Neural crest cell (in vitro differentiated cells): ENCODE measurements at regions not wholly inside any gene's neighbourhood (a gene's known extent, or its start where the extent isn't known, plus 50 kb on each side); places are given as distances from the start of the nearest gene placed in this dataset.

ENCODE experiments used
- DNase-seq: peaks from one replicate; pipeline ENCODE4 v3.0.0; 2021; ENCODE audit warnings: low read depth, mixed read lengths, low spot score
- H3K27ac Mint-ChIP-seq: one replicate; pipeline ENCODE4 v1.8.0; 2021; ENCODE audit warnings: mild to moderate bottlenecking, mixed read lengths; ENCODE audit not compliant: unreplicated experiment
- H3K27me3 Mint-ChIP-seq: 2 replicates; pipeline ENCODE4 v1.8.0; 2021; ENCODE audit warnings: low read depth, mild to moderate bottlenecking, mixed read lengths
- H3K36me3 Mint-ChIP-seq: 2 replicates; pipeline ENCODE4 v1.8.0; 2021; ENCODE audit warnings: low read depth, mild to moderate bottlenecking, mixed read lengths
- H3K4me1 Mint-ChIP-seq: 2 replicates; pipeline ENCODE4 v1.8.0; 2021; ENCODE audit warnings: mixed read lengths
- H3K4me3 Mint-ChIP-seq: one replicate; pipeline ENCODE4 v1.8.0; 2021; ENCODE audit warnings: mild to moderate bottlenecking, mixed read lengths
- H3K9me3 Mint-ChIP-seq: 2 replicates; pipeline ENCODE4 v1.8.0; 2021; ENCODE audit warnings: mixed read lengths
- TF ChIP-seq, protein P1 (sequence below): fragments of 200-600 bp; sonication (generic); conservative IDR thresholded peaks from 2 replicates; pipeline ENCODE4 v1.5.0; 2021; ENCODE audit warnings: antibody characterized with exemption, mild to moderate bottlenecking

DNA sequence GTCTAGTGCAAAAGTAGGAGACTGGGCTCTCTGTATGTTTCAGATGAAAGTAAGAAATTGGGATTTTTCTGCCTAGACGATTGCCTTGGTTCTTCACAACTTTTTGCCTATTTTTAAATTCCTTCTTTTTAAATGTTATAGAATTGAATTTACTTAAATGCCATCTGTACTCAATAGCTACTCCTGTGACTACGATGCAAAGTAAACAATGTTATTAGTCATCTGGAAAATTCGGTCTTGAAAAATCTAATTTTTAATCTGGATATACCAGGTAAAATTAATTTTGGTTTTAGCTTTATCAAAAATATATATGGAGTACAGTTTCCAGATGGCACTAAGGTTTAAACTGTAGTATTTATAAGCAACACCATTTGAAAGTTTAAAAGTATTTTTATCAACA is 472.2 kb downstream of the UTRN start:
- no peaks in the 10 kb centered on the region for H3K27me3 Mint-ChIP-seq
- H3K4me1 Mint-ChIP-seq, result no peaks in the 10 kb centered on the region
- H3K4me3 Mint-ChIP-seq, result no peak overlapping the region
- TF ChIP-seq, protein P1, sequence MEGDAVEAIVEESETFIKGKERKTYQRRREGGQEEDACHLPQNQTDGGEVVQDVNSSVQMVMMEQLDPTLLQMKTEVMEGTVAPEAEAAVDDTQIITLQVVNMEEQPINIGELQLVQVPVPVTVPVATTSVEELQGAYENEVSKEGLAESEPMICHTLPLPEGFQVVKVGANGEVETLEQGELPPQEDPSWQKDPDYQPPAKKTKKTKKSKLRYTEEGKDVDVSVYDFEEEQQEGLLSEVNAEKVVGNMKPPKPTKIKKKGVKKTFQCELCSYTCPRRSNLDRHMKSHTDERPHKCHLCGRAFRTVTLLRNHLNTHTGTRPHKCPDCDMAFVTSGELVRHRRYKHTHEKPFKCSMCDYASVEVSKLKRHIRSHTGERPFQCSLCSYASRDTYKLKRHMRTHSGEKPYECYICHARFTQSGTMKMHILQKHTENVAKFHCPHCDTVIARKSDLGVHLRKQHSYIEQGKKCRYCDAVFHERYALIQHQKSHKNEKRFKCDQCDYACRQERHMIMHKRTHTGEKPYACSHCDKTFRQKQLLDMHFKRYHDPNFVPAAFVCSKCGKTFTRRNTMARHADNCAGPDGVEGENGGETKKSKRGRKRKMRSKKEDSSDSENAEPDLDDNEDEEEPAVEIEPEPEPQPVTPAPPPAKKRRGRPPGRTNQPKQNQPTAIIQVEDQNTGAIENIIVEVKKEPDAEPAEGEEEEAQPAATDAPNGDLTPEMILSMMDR, result no peak
- peaks cover 3% of the 10 kb centered on the region for H3K36me3 Mint-ChIP-seq
- DNase-seq, result no peak
- H3K9me3 Mint-ChIP-seq, result no peaks in the 10 kb centered on the region
- no peak overlapping the region for H3K27ac Mint-ChIP-seq

DNA sequence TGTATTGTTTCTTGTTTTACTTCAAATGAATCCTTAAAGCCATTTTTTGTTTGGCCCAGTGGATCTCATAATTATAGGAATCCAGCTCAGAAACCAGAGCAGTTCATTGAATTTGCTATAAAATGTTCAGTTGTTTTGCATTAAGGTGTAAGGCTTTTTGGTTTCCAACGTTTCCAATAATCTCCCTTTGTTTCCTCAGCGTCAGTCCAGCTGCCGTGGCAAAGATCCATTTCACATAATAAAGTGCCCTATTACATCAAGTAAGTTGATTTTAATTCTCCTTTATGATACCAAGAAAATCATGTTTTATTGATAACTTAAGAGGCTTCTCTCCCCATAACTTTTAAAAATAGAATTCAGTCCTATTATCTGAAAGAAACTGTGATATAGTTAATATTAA is 472.6 kb downstream of the UTRN start:
- Mint-ChIP-seq H3K4me1 (no peaks in the 10 kb centered on the region), H3K27me3 (no peaks in the 10 kb centered on the region), H3K36me3 (peaks cover 3% of the 10 kb centered on the region), H3K27ac (no peak overlapping the region), H3K4me3 (no peak overlapping the region), H3K9me3 (no peaks in the 10 kb centered on the region)
- TF ChIP-seq, protein P1, result no peak
- DNase-seq, result no peak

DNA sequence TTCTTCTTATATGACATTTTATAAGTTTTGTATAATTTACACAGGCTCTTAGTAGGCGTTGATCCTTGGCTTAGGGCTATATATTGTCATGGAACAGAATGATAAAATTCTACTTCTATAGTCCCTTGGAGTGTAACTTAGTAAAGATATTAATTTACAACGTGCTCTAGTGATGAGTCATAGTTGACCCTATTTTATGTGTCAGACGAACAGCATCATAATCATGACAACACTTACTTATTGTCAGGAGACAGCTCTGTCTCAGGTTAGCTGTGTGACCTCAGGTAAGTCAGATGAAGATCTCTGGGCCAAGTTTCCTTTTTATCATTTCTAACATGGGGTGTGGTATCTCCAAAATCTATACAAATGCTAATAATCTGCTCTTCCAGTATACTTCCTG is 473.5 kb downstream of the UTRN start:
- DNase-seq, result no peak
- TF ChIP-seq, protein P1, result no peak
- peaks cover 7% of the 10 kb centered on the region for H3K36me3 Mint-ChIP-seq
- H3K27me3 Mint-ChIP-seq, result no peaks in the 10 kb centered on the region
- no peaks in the 10 kb centered on the region for H3K9me3 Mint-ChIP-seq
- H3K4me3 Mint-ChIP-seq, result no peak overlapping the region
- H3K4me1 Mint-ChIP-seq, result no peaks in the 10 kb centered on the region
- no peak overlapping the region for H3K27ac Mint-ChIP-seq

DNA sequence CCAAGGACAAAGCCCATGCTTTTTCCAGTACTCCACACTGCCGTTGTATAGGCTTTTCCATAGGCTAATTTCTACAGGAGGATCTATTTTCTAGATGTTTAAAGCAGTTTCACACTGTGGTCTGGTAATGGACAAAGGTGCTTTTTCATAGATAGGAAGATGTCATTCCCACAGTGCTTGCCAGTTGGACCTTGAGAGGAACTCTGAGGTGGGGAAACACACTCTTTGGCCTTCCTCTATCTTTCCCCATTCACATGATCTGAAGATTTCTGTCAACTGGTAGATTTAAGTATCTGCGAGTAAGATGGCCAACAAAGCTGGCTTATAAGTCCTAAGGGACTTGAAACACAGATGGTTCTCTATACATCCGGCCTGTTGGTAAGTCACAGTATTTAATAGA is 477.3 kb downstream of the UTRN start:
- TF ChIP-seq, protein P1, result no peak

DNA sequence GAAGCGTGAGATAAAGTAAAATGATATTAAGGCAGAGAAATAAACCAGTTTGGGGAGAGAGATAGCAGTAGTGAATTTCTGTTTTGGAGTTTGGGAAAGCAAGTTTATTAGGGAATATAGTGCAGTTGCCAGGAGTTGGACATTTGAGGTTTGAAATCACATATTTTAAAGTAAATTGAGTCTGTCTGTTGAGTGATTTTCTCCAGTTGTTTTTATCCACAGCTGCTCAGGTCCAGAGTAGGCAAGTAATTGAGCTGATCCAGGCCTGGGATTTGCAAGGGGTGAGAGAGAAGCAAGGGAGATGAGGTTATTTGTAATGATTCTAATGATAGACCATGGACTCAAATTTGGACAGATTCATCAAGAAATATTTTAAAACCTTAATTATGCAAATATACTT is 481.9 kb downstream of the UTRN start:
- H3K27me3 Mint-ChIP-seq, result no peaks in the 10 kb centered on the region
- no peaks in the 10 kb centered on the region for H3K9me3 Mint-ChIP-seq
- no peak overlapping the region for H3K4me3 Mint-ChIP-seq
- H3K4me1 Mint-ChIP-seq, result peaks cover 15% of the 10 kb centered on the region
- H3K27ac Mint-ChIP-seq, result no peak overlapping the region
- DNase-seq, result no peak
- TF ChIP-seq, protein P1, result no peak
- H3K36me3 Mint-ChIP-seq, result peaks cover 4% of the 10 kb centered on the region

More for the DNA sequence above, 477.3 kb downstream of the UTRN start:
- H3K4me3 Mint-ChIP-seq, result no peak overlapping the region
- H3K36me3 Mint-ChIP-seq, result peaks cover 4% of the 10 kb centered on the region
- DNase-seq, result no peak
- no peak overlapping the region for H3K27ac Mint-ChIP-seq
- no peaks in the 10 kb centered on the region for H3K9me3 Mint-ChIP-seq
- H3K4me1 Mint-ChIP-seq, result no peaks in the 10 kb centered on the region
- no peaks in the 10 kb centered on the region for H3K27me3 Mint-ChIP-seq
